ENCODE measurements at regions not wholly inside any gene's neighbourhood (a gene's known extent, or its start where the extent isn't known, plus 50 kb on each side); places are given as distances from the start of the nearest gene placed in this dataset.

GRCh38 chr9:110135846-110136245 is 72.1 kb downstream of the C9orf152 start:
- no peaks in the 10 kb centered on the region for H3F3A ChIP-seq (ENCODE audit: low read depth)
- H3K4me3 ChIP-seq: no peak overlapping the region
- H3K36me3 ChIP-seq: no peaks in the 10 kb centered on the region
- Mint-ChIP-seq H3K9me3 (no peaks in the 10 kb centered on the region), H3K27me3 (ENCODE audit: insufficient read depth, low read depth) (peaks cover 4% of the 10 kb centered on the region), H3K27ac (no peak overlapping the region), H3K36me3 (peaks cover 47% of the 10 kb centered on the region), H3K4me3 (no peak overlapping the region), H3K4me1 (peaks cover 21% of the 10 kb centered on the region)
- peaks cover 10% of the 10 kb centered on the region for H4K20me1 ChIP-seq (ENCODE audit: low read depth)
- peaks cover 21% of the 10 kb centered on the region for H3K4me1 ChIP-seq
- H3K9ac ChIP-seq: no peak overlapping the region
- H2AFZ ChIP-seq (replicated peaks): no peak overlapping the region
- H3K4me2 ChIP-seq: no peak overlapping the region
- TF ChIP-seq EZH2phosphoT487 (IDR thresholded peaks at IDR 0.05) (no peak), EZH2 (IDR thresholded peaks at IDR 0.05) (no peak), CTCF (IDR thresholded peaks at IDR 0.05) (no peak)
- H3K9me3 ChIP-seq (ENCODE audit: low read depth): no peaks in the 10 kb centered on the region
- H3K27ac ChIP-seq: no peak overlapping the region
- no peaks in the 10 kb centered on the region for H3K27me3 ChIP-seq
- peaks cover 13% of the 10 kb centered on the region for H3K79me2 ChIP-seq (ENCODE audit: low read depth)
- no peak for DNase-seq (ENCODE audit: low spot score)

DNA sequence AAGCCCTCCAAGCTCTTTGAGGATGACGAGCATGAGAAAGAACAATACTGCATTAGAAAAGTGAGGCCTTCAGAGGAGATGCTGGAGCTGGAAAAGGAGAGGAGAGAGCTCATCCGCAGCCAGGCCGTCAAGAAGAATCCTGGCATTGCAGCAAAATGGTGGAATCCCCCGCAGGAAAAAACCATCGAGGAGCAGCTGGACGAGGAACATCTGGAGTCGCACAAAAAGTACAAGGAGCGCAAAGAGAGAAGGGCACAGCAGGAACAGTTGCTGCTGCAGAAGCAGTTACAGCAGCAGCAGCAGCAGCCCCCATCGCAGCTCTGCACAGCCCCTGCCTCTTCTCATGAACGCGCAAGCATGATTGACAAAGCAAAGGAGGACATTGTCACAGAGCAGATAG is 71.2 kb downstream of the C9orf152 start:
- no peak overlapping the region for H3K9ac ChIP-seq
- Mint-ChIP-seq H3K4me3 (no peak overlapping the region), H3K9me3 (no peaks in the 10 kb centered on the region), H3K27ac (no peak overlapping the region), H3K4me1 (peaks cover 12% of the 10 kb centered on the region), H3K36me3 (peaks cover 53% of the 10 kb centered on the region), H3K27me3 (ENCODE audit: insufficient read depth, low read depth) (peaks cover 4% of the 10 kb centered on the region)
- H3K79me2 ChIP-seq (ENCODE audit: low read depth): peaks cover 9% of the 10 kb centered on the region
- no peak for DNase-seq (ENCODE audit: low spot score)
- no peak overlapping the region for H3K27ac ChIP-seq
- H3K4me1 ChIP-seq: peaks cover 11% of the 10 kb centered on the region
- H2AFZ ChIP-seq (replicated peaks): no peak overlapping the region
- H4K20me1 ChIP-seq (ENCODE audit: low read depth): peaks cover under 1% of the 10 kb centered on the region
- H3K27me3 ChIP-seq: no peaks in the 10 kb centered on the region
- TF ChIP-seq EZH2 (IDR thresholded peaks at IDR 0.05) (no peak), EZH2phosphoT487 (IDR thresholded peaks at IDR 0.05) (no peak), CTCF (IDR thresholded peaks at IDR 0.05) (no peak)
- no peaks in the 10 kb centered on the region for H3F3A ChIP-seq (ENCODE audit: low read depth)
- no peaks in the 10 kb centered on the region for H3K36me3 ChIP-seq
- H3K4me3 ChIP-seq: no peak overlapping the region
- no peak overlapping the region for H3K4me2 ChIP-seq
- H3K9me3 ChIP-seq (ENCODE audit: low read depth): no peaks in the 10 kb centered on the region

- H3K36me3 ChIP-seq: no peaks in the 10 kb centered on the region
- H3K4me3 Mint-ChIP-seq: no peak overlapping the region
- no peak overlapping the region for H3K27ac Mint-ChIP-seq
These were observed 67.7 kb downstream of the C9orf152 start for GRCh38 chr9:110140276-110140675.

More at GRCh38 chr9:110140276-110140675, 67.7 kb downstream of the C9orf152 start:
- no peaks in the 10 kb centered on the region for H3K9me3 Mint-ChIP-seq
- DNase-seq (ENCODE audit: low spot score): no peak
- H3K27me3 Mint-ChIP-seq (ENCODE audit: insufficient read depth, low read depth): peaks cover 4% of the 10 kb centered on the region
- no peak overlapping the region for H3K27ac ChIP-seq
- TF ChIP-seq CTCF (IDR thresholded peaks at IDR 0.05) (no peak), EZH2phosphoT487 (IDR thresholded peaks at IDR 0.05) (no peak), EZH2 (IDR thresholded peaks at IDR 0.05) (no peak)
- no peak overlapping the region for H3K9ac ChIP-seq
- no peaks in the 10 kb centered on the region for H3K4me1 ChIP-seq
- H3K4me1 Mint-ChIP-seq: peaks cover 2% of the 10 kb centered on the region
- no peaks in the 10 kb centered on the region for H3K9me3 ChIP-seq (ENCODE audit: low read depth)
- H3F3A ChIP-seq (ENCODE audit: low read depth): no peaks in the 10 kb centered on the region
- no peaks in the 10 kb centered on the region for H4K20me1 ChIP-seq (ENCODE audit: low read depth)
- H2AFZ ChIP-seq (replicated peaks): no peak overlapping the region
- peaks cover 57% of the 10 kb centered on the region for H3K36me3 Mint-ChIP-seq
- H3K79me2 ChIP-seq (ENCODE audit: low read depth): peaks cover 8% of the 10 kb centered on the region
- H3K4me2 ChIP-seq: no peak overlapping the region
- H3K4me3 ChIP-seq: no peak overlapping the region
- H3K27me3 ChIP-seq: no peaks in the 10 kb centered on the region
